Mammary epithelial cell (primary cell): ENCODE measurements at regions not wholly inside any gene's neighbourhood (a gene's known extent, or its start where the extent isn't known, plus 50 kb on each side); places are given as distances from the start of the nearest gene placed in this dataset.

Source experiments
- CTCF ChIP-seq, 2 donors: IDR thresholded peaks in 1 of 2; conservative IDR thresholded peaks in 1 of 2; 2 replicates each; pipeline ENCODE4 v1.5.1; 2011 to 2012; ENCODE audit warnings: inconsistent platforms in 2 of 2, low read length in 2 of 2, mild to moderate bottlenecking in 2 of 2, control low read depth in 1 of 2, low read depth in 1 of 2; ENCODE audit not compliant: insufficient read depth in 1 of 2; ENCODE audit errors: extremely low read depth in 1 of 2
- EZH2 ChIP-seq: IDR thresholded peaks from 2 replicates; pipeline ENCODE4 v1.6.1; 2012; ENCODE audit warnings: low read length, inconsistent platforms, borderline replicate concordance

GRCh38 chr18:60870261-60871153 lies 462.7 kb upstream of the CDH20 start:
- TF ChIP-seq CTCF (conservative IDR thresholded peaks at IDR 0.05 in 1 of 2, IDR thresholded peaks at IDR 0.05 in 1 of 2; ENCODE audit: extremely low read depth in 1 of 2, insufficient read depth in 1 of 2, low read depth in 1 of 2, low read length in 2 of 2) (no peak), EZH2 (no peak)
